H1 (cell line): ENCODE measurements at regions not wholly inside any gene's neighbourhood (a gene's known extent, or its start where the extent isn't known, plus 50 kb on each side); places are given as distances from the start of the nearest gene placed in this dataset.

Source experiments
- BCL11A ChIP-seq, 2 experiments: IDR thresholded peaks; one replicate each; pipeline ENCODE4 v1.6.1; 2011; ENCODE audit warnings: low read depth in 2 of 2, low read length in 2 of 2, mild to moderate bottlenecking in 2 of 2
- CHD7 ChIP-seq: fragments of 300-600 bp; sonication (generic); IDR thresholded peaks from 2 replicates; pipeline ENCODE4 v1.7.1; 2012; ENCODE audit warnings: low read length, moderate library complexity, mild to moderate bottlenecking, inconsistent platforms; ENCODE audit not compliant: insufficient replicate concordance
- CREB1 ChIP-seq: IDR thresholded peaks from 2 replicates; pipeline ENCODE4 v1.6.1; 2012; ENCODE audit warnings: inconsistent platforms
- MAFK ChIP-seq: IDR thresholded peaks from 2 replicates; pipeline ENCODE4 v1.6.1; 2012; ENCODE audit warnings: low read depth, mild to moderate bottlenecking, improper control_type of control experiment, low read length
- POLR2AphosphoS5 ChIP-seq: IDR thresholded peaks from 2 replicates; pipeline ENCODE4 v1.6.1; 2011; ENCODE audit warnings: low read depth, low read length
- RNF2 ChIP-seq: fragments of 200-900, 300-1000 bp; sonication (generic); IDR thresholded peaks from 2 replicates; pipeline ENCODE4 v1.7.1; 2016; ENCODE audit warnings: borderline replicate concordance, low read depth, mild to moderate bottlenecking, antibody characterized with exemption, low read length; ENCODE audit not compliant: poor library complexity, severe bottlenecking; ENCODE audit errors: missing control alignments
- RXRA ChIP-seq: IDR thresholded peaks from 2 replicates; pipeline ENCODE4 v1.6.1; 2011; ENCODE audit warnings: low read depth, mild to moderate bottlenecking, low read length, moderate library complexity; ENCODE audit not compliant: insufficient read depth
- SRF ChIP-seq: IDR thresholded peaks from 2 replicates; pipeline ENCODE4 v1.6.1; 2011; ENCODE audit warnings: mild to moderate bottlenecking, low read depth, low read length, moderate library complexity

GRCh38 chr18:14930576-14930975, 182.6 kb downstream of the ANKRD30B start (continued):
- TF ChIP-seq CHD7 (no peak), BCL11A (IDR thresholded peaks at IDR 0.05; ENCODE audit: low read depth in 2 of 2, low read length in 2 of 2) (no peak), RNF2 (no peak), MAFK (no peak), RXRA (no peak), CREB1 (no peak), POLR2AphosphoS5 (no peak), SRF (no peak)
